Ishikawa (cell line): ENCODE measurements at regions not wholly inside any gene's neighbourhood (a gene's known extent, or its start where the extent isn't known, plus 50 kb on each side); places are given as distances from the start of the nearest gene placed in this dataset.

Source experiments
- CEBPB ChIP-seq: IDR thresholded peaks from 2 replicates; pipeline ENCODE4 v1.6.1; 2012
- CREB1 ChIP-seq: IDR thresholded peaks from 2 replicates; pipeline ENCODE4 v1.6.1; 2012; ENCODE audit warnings: low read depth
- EGR1 ChIP-seq: IDR thresholded peaks from 2 replicates; pipeline ENCODE4 v1.6.1; 2012
- EP300 ChIP-seq: IDR thresholded peaks from 2 replicates; pipeline ENCODE4 v1.6.1; 2012; ENCODE audit warnings: borderline replicate concordance
- FOXM1 ChIP-seq: IDR thresholded peaks from 2 replicates; pipeline ENCODE4 v1.6.1; 2012; ENCODE audit warnings: low read depth, borderline replicate concordance
- MAX ChIP-seq: IDR thresholded peaks from 2 replicates; pipeline ENCODE4 v1.6.1; 2012
- NFIC ChIP-seq: IDR thresholded peaks from 2 replicates; pipeline ENCODE4 v1.6.1; 2012
- RAD21 ChIP-seq: IDR thresholded peaks from 2 replicates; pipeline ENCODE4 v1.6.1; 2012; ENCODE audit warnings: low read depth
- REST ChIP-seq: IDR thresholded peaks from 2 replicates; pipeline ENCODE4 v1.6.1; 2012; ENCODE audit warnings: low read depth, mild to moderate bottlenecking
- TAF1 ChIP-seq: IDR thresholded peaks from 2 replicates; pipeline ENCODE4 v1.6.1; 2012; ENCODE audit warnings: low read depth, mild to moderate bottlenecking
- TCF12 ChIP-seq: IDR thresholded peaks from 2 replicates; pipeline ENCODE4 v1.6.1; 2012; ENCODE audit warnings: low read depth
- TEAD4 ChIP-seq: IDR thresholded peaks from 2 replicates; pipeline ENCODE4 v1.6.1; 2012
- USF1 ChIP-seq: IDR thresholded peaks from 2 replicates; pipeline ENCODE4 v1.6.1; 2012
- YY1 ChIP-seq: IDR thresholded peaks from 2 replicates; pipeline ENCODE4 v1.6.1; 2012; ENCODE audit warnings: low read depth
- ZBTB7A ChIP-seq: IDR thresholded peaks from 2 replicates; pipeline ENCODE4 v1.6.1; 2012; ENCODE audit warnings: low read depth

DNA sequence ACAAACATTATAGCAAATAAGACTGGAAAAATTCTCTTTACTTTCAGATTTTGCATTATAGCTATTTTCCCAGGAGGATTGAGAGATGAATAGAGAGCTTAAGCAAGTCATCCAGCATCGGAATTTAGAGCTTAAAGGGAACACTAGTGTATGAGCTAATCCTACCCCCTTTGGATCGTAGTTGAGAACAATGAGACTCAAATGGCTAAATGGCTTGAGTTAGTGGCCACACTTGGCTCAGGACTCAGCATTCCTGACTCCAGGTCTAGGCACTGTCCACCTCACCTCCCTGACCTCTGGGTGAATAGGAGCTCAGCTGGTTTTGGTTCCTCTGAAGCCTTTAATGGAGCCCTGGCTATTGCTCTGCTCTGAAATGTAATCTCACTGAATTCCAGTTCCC lies 97.5 kb upstream of the CXCR4 start:
- TF ChIP-seq ZBTB7A: no peak
- no peak for TF ChIP-seq FOXM1
- no peak for TF ChIP-seq TAF1

DNA sequence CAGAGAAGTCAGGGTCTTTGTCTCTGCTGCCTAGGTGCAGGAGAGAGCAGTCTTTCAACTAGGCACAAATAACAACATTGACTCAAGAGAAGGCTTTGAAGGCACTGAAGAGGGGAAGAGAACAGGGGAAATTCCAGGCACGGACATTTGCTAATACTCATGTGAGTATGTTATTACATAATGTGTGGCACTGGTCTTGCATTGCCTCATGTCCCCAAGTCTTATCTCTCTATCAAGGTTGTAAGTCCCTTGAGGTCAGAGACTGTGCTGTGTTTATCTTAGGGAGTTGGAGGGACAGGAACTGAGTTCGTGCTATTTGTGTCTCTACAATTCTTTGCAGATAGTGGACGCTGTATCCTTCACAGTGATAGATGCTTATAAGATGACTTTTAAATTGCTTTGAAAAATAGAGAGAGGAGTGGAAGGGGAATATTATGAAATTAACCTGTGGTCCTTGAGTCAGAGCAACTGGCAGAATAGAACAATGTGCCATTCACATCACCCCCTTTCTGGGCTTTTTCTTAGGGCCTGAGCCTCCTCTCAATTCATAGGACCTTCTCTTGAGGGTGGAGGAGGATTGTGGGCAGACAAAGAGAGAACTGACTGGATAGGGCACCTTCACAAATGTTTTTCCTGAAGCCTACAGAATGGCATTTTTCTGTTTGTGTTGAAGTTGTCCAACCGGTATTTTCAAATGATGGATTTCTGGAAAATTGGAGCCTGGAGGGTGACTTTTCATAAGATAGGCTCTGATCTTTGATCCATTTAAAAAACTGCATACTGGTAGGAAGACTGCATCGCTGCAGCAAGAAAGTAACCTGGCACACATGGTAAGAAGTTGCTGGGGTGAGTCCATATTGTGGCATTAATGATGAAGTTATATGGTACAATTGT lies 96.6 kb upstream of the CXCR4 start:
- no peak for TF ChIP-seq TEAD4

DNA sequence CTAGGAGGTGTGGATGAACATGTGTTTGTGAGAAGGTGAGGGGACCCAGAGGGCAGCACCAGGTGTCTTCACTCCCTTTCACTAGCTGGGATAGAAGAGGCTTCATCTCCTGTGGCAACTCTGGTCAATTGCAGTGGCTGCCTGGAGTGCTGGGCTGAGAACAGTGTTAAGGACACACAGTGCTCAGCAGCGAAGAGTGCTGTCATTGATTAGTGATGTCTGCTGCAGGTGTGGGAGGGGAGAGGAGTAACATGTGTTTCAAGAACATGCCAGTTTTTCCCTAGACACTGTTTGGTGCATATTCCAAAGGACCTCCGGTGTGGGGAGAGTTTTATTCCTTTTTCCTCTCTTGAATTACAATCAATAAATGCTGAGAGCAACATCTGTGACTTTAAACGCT lies 95.9 kb upstream of the CXCR4 start:
- TF ChIP-seq TCF12 (no peak), EP300 (no peak), CEBPB (no peak), MAX (no peak), NFIC (no peak), RAD21 (no peak), TAF1 (no peak), ZBTB7A (no peak), FOXM1 (no peak)

DNA sequence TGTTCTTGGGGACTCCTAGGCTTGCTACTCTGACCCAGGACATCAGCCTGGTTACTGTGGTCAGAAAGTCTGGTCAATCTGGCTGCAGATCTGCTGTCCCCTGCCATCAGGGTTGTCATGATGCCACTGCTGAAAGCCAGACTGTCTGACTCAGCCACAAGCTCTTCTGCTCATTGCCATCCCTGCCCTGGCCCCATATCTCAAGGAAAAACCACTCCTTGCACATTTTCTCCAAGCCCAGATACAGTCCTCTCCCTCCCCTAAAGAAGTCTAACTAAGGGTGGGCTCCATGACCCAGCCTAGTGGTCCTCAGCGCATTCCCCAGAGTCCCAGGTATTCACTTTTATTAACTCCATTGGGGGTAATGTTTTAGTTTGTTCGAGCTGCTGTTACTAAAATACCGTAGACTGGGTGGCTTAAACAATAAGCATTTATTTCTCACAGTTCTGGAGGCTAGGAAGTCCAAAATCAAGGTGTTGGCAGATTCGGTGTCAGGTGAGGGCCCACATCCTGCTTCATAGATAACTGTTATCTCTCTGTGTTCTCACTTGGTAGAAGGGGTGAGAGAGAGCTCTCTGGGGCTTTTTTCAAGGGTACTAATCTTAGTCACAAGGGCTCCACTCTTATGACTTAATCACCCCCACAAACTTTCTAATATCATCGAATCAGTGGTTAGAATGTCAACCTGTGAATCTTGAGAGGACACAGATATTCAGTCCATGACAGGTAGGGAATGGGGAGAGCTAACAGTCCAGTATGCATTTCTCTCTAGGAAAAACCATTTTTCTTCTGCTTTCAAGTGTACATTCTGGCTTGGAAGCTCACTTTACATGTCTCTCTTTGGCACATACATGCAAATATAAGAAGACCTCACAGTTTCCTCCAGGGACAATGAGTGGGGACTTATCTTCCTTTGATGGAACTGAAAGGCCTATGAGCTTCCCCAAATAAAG lies 94.8 kb upstream of the CXCR4 start:
- no peak for TF ChIP-seq TEAD4
- no peak for TF ChIP-seq REST
- TF ChIP-seq MAX: no peak
- TF ChIP-seq USF1: no peak
- TF ChIP-seq TCF12: no peak
- TF ChIP-seq ZBTB7A: no peak
- TF ChIP-seq EGR1: no peak
- TF ChIP-seq CREB1: no peak
- no peak for TF ChIP-seq YY1
- TF ChIP-seq RAD21: no peak
- no peak for TF ChIP-seq CEBPB
- no peak for TF ChIP-seq EP300
- no peak for TF ChIP-seq TAF1

- TF ChIP-seq EP300 (no peak), USF1 (no peak), NFIC (no peak), FOXM1 (no peak), ZBTB7A (no peak)
Measured at GRCh38 chr2:136211701-136212100, 93.8 kb upstream of the CXCR4 start.

GRCh38 chr2:136210822-136211221 lies 92.9 kb upstream of the CXCR4 start:
- TF ChIP-seq EP300 (no peak), TAF1 (no peak)

GRCh38 chr2:136210455-136210805 lies 92.5 kb upstream of the CXCR4 start:
- TF ChIP-seq EP300 (no peak), RAD21 (no peak), TAF1 (no peak), MAX (no peak), USF1 (no peak), REST (no peak), EGR1 (no peak), CREB1 (no peak), ZBTB7A (no peak), CEBPB (no peak), YY1 (no peak), FOXM1 (no peak), TEAD4 (no peak), TCF12 (no peak), NFIC (no peak)
